ENCODE measurements at regions not wholly inside any gene's neighbourhood (a gene's known extent, or its start where the extent isn't known, plus 50 kb on each side); places are given as distances from the start of the nearest gene placed in this dataset.

GRCh38 chr13:111397202-111397880 lies 76.9 kb downstream of the TEX29 start:
- no peak for ATAC-seq (ENCODE audit: insufficient read depth, low FRiP score)
- peaks cover 0 to 3% (median 0%) of the 10 kb centered on the region in 4 donors for H3K9me3 ChIP-seq (ENCODE audit: control insufficient read depth in 4 of 4, insufficient read depth in 3 of 4, low read length in 3 of 4)
- no peak for DNase-seq
- no peaks in the 10 kb centered on the region for H3K36me3 ChIP-seq (ENCODE audit: control insufficient read depth in 4 of 4, insufficient read depth in 4 of 4, low read length in 4 of 4)
- H3K4me1 ChIP-seq (ENCODE audit: control insufficient read depth in 5 of 5, insufficient read depth in 5 of 5, low read length in 5 of 5) = peaks cover 0 to 14% (median 0%) of the 10 kb centered on the region in 5 donors
- WGBS, 2 donors = 94% methylated on average over 25 of the region's 25 CpGs
- H3K9ac ChIP-seq (ENCODE audit: insufficient read depth in 1 of 2, low read length in 2 of 2) = no peak overlapping the region
- no peak for TF ChIP-seq CTCF (IDR thresholded peaks at IDR 0.05; ENCODE audit: control extremely low read depth, extremely low read depth)
- H3K27ac ChIP-seq (ENCODE audit: low read depth in 1 of 2, low read length in 1 of 2) = no peak overlapping the region
- H3K4me3 ChIP-seq = no peak overlapping the region
- peaks cover 0 to 3% (median 3%) of the 10 kb centered on the region in 3 donors for H3K27me3 ChIP-seq (ENCODE audit: control insufficient read depth in 3 of 3, insufficient read depth in 3 of 3, low read length in 2 of 3)

GRCh38 chr13:111398196-111398595 lies 77.8 kb downstream of the TEX29 start:
- DNase-seq (no peak), ATAC-seq (ENCODE audit: insufficient read depth, low FRiP score) (no peak)
- Histone ChIP-seq H3K27me3 (ENCODE audit: control insufficient read depth in 3 of 3, insufficient read depth in 3 of 3, low read length in 2 of 3) (peaks cover 0 to 3% (median 3%) of the 10 kb centered on the region in 3 donors), H3K9me3 (ENCODE audit: control insufficient read depth in 4 of 4, insufficient read depth in 3 of 4, low read length in 3 of 4) (peaks cover 0 to 3% (median 0%) of the 10 kb centered on the region in 4 donors), H3K4me3 (no peak overlapping the region), H3K9ac (ENCODE audit: insufficient read depth in 1 of 2, low read length in 2 of 2) (no peak overlapping the region), H3K27ac (ENCODE audit: low read depth in 1 of 2, low read length in 1 of 2) (no peak overlapping the region), H3K4me1 (ENCODE audit: control insufficient read depth in 5 of 5, insufficient read depth in 5 of 5, low read length in 5 of 5) (peaks cover 0 to 5% (median 0%) of the 10 kb centered on the region in 5 donors), H3K36me3 (ENCODE audit: control insufficient read depth in 4 of 4, insufficient read depth in 4 of 4, low read length in 4 of 4) (no peaks in the 10 kb centered on the region)
- TF ChIP-seq CTCF (IDR thresholded peaks at IDR 0.05; ENCODE audit: control extremely low read depth, extremely low read depth) = no peak
- 87 to 97% methylated on average over 3 of the region's 3 CpGs for WGBS, 2 donors

- Histone ChIP-seq H3K27ac (ENCODE audit: low read depth in 1 of 2, low read length in 1 of 2) (no peak overlapping the region), H3K9me3 (ENCODE audit: control insufficient read depth in 4 of 4, insufficient read depth in 3 of 4, low read length in 3 of 4) (peaks cover 0 to 3% (median 0%) of the 10 kb centered on the region in 4 donors), H3K4me1 (ENCODE audit: control insufficient read depth in 5 of 5, insufficient read depth in 5 of 5, low read length in 5 of 5) (no peaks in the 10 kb centered on the region), H3K36me3 (ENCODE audit: control insufficient read depth in 4 of 4, insufficient read depth in 4 of 4, low read length in 4 of 4) (no peaks in the 10 kb centered on the region), H3K4me3 (no peak overlapping the region), H3K27me3 (ENCODE audit: control insufficient read depth in 3 of 3, insufficient read depth in 3 of 3, low read length in 2 of 3) (peaks cover 0 to 3% (median 3%) of the 10 kb centered on the region in 3 donors), H3K9ac (ENCODE audit: insufficient read depth in 1 of 2, low read length in 2 of 2) (no peak overlapping the region)
- WGBS, 2 donors = 89 to 91% methylated on average over 18 of the region's 18 CpGs
- ATAC-seq (ENCODE audit: insufficient read depth, low FRiP score) (no peak), DNase-seq (no peak)
- no peak for TF ChIP-seq CTCF (IDR thresholded peaks at IDR 0.05; ENCODE audit: control extremely low read depth, extremely low read depth)
These were observed 78.4 kb downstream of the TEX29 start for GRCh38 chr13:111398715-111399299.
